Loucy (cell line): ENCODE measurements at regions not wholly inside any gene's neighbourhood (a gene's known extent, or its start where the extent isn't known, plus 50 kb on each side); places are given as distances from the start of the nearest gene placed in this dataset.

Experiments used
- H2AFZ ChIP-seq: fragments of 200-600 bp; sonication (generic); 2 replicates; pipeline ENCODE4 v1.6.0; 2016; ENCODE audit warnings: antibody characterized with exemption, mild to moderate bottlenecking, low read length, moderate library complexity
- H3F3A ChIP-seq: fragments of 200-600 bp; 2 replicates; pipeline ENCODE4 v1.6.0; 2016; ENCODE audit warnings: antibody characterized with exemption, low read depth, mild to moderate bottlenecking
- H3K27me3 ChIP-seq: fragments of 200-600 bp; sonication (generic); 2 replicates; pipeline ENCODE4 v1.6.1; 2014; ENCODE audit warnings: low read length, mild to moderate bottlenecking; ENCODE audit not compliant: insufficient read depth, poor library complexity, severe bottlenecking
- H3K36me3 ChIP-seq: fragments of 200-600 bp; sonication (generic); 2 replicates; pipeline ENCODE4 v1.6.1; 2016; ENCODE audit warnings: low read length; ENCODE audit not compliant: insufficient read depth
- H3K4me1 ChIP-seq: fragments of 200-600 bp; sonication (generic); 2 replicates; pipeline ENCODE4 v1.5.1; 2014; ENCODE audit warnings: low read length, mild to moderate bottlenecking; ENCODE audit not compliant: insufficient read depth, poor library complexity, severe bottlenecking
- H3K4me2 ChIP-seq: fragments of 200-600 bp; sonication (generic); 2 replicates; pipeline ENCODE4 v1.6.0; 2014; ENCODE audit warnings: antibody characterized with exemption, low read length, low read depth, mild to moderate bottlenecking; ENCODE audit not compliant: poor library complexity, severe bottlenecking
- H3K4me3 ChIP-seq: fragments of 200-600 bp; sonication (generic); 2 replicates; pipeline ENCODE4 v1.5.1; 2014; ENCODE audit warnings: low read length, mild to moderate bottlenecking, mixed read lengths; ENCODE audit not compliant: poor library complexity, severe bottlenecking
- H3K79me2 ChIP-seq: fragments of 200-600 bp; sonication (generic); 2 replicates; pipeline ENCODE4 v1.6.1; 2014; ENCODE audit warnings: low read length; ENCODE audit not compliant: insufficient read depth
- H3K9ac ChIP-seq: fragments of 200-600 bp; sonication (generic); 2 replicates; pipeline ENCODE4 v1.6.0; 2014; ENCODE audit warnings: mild to moderate bottlenecking, low read depth, low read length, moderate library complexity; ENCODE audit not compliant: poor library complexity, severe bottlenecking
- H3K9me2 ChIP-seq: fragments of 200-600 bp; sonication (generic); replicated peaks from 2 replicates; pipeline ENCODE4 v1.6.1; 2016; ENCODE audit warnings: low read depth, low read length, mixed read lengths
- H3K9me3 ChIP-seq: fragments of 200-600 bp; sonication (generic); 2 replicates; pipeline ENCODE4 v1.6.1; 2014; ENCODE audit warnings: mild to moderate bottlenecking, antibody characterized with exemption, low read length, low read depth; ENCODE audit not compliant: insufficient read depth
- H4K20me1 ChIP-seq: fragments of 200-600 bp; sonication (generic); 2 replicates; pipeline ENCODE4 v1.6.0; 2014; ENCODE audit warnings: antibody characterized with exemption, low read length, mild to moderate bottlenecking; ENCODE audit not compliant: insufficient read depth, poor library complexity, severe bottlenecking
- EZH2phosphoT487 ChIP-seq: fragments of 200-600 bp; IDR thresholded peaks from 2 replicates; pipeline ENCODE4 v1.6.1; 2018; ENCODE audit warnings: antibody characterized with exemption, mild to moderate bottlenecking, moderate library complexity, borderline replicate concordance
- TF ChIP-seq, protein P1 (sequence below): fragments of 200-600 bp; sonication (generic); conservative IDR thresholded peaks from 2 replicates; pipeline ENCODE4 v1.5.1; 2014; ENCODE audit warnings: mild to moderate bottlenecking, antibody characterized with exemption, low read length

DNA sequence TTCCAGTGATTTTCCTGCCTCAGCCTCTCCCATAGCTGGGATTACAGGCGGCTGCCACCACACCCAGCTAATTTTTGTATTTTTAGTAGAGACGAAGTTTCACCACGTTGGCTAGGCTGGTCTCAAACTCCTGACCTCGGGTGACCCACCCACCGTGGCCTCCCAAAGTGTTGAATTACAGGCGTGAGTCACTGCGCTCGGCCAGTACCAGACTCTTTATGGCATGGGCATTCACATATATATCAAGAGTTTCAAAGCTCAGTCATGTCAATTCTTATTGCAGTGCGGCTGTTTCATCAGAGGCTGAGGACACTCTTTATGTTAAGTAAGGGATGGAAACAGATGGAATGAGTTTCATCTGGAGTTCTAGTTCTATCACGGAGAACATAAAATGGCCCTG, 315.2 kb upstream of the CDH6 start:
- Histone ChIP-seq H3K4me3 (no peak overlapping the region), H3K9me2 (no peaks in the 10 kb centered on the region), H4K20me1 (no peaks in the 10 kb centered on the region), H3K79me2 (no peaks in the 10 kb centered on the region), H3K4me2 (no peak overlapping the region), H3F3A (no peaks in the 10 kb centered on the region), H3K9ac (no peak overlapping the region), H3K9me3 (no peaks in the 10 kb centered on the region), H2AFZ (no peak overlapping the region), H3K4me1 (no peaks in the 10 kb centered on the region), H3K27me3 (no peaks in the 10 kb centered on the region), H3K36me3 (no peaks in the 10 kb centered on the region)
- TF ChIP-seq EZH2phosphoT487 = no peak

DNA sequence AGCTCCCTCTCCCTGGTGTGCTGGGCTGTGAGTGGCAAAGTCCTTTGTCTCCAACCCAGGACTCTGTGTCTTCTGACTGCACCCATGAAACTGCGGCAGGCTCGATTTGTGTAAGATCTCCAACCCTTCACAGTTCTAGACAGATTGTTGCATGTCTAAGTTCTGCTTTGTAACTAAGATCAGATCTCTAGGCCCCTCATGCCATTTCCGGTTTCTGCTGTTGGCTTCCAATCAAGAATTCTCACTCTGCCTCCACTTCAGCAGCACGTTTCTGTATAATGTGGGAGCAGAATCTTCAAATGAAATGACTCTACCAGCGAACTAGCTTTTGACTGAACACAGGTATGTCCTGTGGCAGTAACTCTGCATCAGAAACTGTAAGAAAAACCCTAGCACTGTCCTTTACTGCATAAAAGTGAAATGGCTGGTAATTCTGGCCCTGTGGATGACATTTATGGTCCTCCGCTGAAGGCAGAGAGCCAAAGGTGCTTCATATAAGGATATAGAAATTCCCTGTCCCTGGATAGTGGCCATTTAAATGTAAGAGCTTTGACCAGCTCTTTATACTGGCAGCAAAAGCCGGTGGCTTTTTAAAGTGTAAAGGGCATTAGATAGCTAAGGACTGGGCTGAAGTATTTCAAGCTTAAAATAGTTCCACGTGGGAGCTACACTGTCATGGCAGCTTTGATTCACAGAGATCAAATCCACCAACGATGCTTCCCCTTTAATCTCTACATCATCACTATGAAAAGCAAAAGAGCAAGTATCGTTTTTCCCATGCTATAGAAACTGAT, 319.0 kb upstream of the CDH6 start:
- TF ChIP-seq, protein P1, sequence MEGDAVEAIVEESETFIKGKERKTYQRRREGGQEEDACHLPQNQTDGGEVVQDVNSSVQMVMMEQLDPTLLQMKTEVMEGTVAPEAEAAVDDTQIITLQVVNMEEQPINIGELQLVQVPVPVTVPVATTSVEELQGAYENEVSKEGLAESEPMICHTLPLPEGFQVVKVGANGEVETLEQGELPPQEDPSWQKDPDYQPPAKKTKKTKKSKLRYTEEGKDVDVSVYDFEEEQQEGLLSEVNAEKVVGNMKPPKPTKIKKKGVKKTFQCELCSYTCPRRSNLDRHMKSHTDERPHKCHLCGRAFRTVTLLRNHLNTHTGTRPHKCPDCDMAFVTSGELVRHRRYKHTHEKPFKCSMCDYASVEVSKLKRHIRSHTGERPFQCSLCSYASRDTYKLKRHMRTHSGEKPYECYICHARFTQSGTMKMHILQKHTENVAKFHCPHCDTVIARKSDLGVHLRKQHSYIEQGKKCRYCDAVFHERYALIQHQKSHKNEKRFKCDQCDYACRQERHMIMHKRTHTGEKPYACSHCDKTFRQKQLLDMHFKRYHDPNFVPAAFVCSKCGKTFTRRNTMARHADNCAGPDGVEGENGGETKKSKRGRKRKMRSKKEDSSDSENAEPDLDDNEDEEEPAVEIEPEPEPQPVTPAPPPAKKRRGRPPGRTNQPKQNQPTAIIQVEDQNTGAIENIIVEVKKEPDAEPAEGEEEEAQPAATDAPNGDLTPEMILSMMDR = no peak
- no peak for TF ChIP-seq EZH2phosphoT487

DNA sequence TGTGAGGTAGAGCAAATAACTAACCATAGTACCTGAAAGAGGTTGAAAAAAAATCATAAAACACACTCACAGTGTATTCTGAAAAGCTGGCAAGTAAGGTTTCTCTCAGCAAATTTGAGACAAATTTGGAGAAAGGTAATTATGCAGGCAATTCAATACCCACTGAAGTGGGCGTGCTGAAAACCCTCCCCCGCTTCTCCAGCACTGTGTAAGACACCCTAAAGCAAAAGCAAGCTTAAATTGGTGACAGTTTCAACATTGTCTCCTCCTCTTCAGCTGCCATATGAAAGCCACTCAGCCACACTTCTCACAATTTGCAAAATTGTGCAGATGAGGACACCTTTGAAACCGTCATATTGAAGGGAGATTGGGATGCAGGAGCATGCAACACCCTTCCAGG, 322.3 kb upstream of the CDH6 start:
- Histone ChIP-seq H3K4me2 (no peak overlapping the region), H4K20me1 (no peaks in the 10 kb centered on the region), H3K27me3 (no peaks in the 10 kb centered on the region), H3F3A (no peaks in the 10 kb centered on the region), H3K36me3 (no peaks in the 10 kb centered on the region), H3K79me2 (no peaks in the 10 kb centered on the region), H3K9ac (no peak overlapping the region), H3K9me3 (no peaks in the 10 kb centered on the region), H2AFZ (0 out of 2 replicates have a peak overlapping the region, but pooled peaks have one; percentile 2), H3K4me3 (no peak overlapping the region), H3K9me2 (no peaks in the 10 kb centered on the region), H3K4me1 (no peaks in the 10 kb centered on the region)
- no peak for TF ChIP-seq EZH2phosphoT487
- TF ChIP-seq, protein P1 = no peak

More for the DNA sequence above, 319.0 kb upstream of the CDH6 start:
- Histone ChIP-seq H3K4me2 (no peak overlapping the region), H3K9me3 (no peaks in the 10 kb centered on the region), H3K36me3 (no peaks in the 10 kb centered on the region), H3F3A (no peaks in the 10 kb centered on the region), H3K4me3 (no peak overlapping the region), H3K9ac (no peak overlapping the region), H4K20me1 (no peaks in the 10 kb centered on the region), H3K4me1 (no peaks in the 10 kb centered on the region), H3K79me2 (no peaks in the 10 kb centered on the region), H2AFZ (no peak overlapping the region), H3K27me3 (no peaks in the 10 kb centered on the region), H3K9me2 (no peaks in the 10 kb centered on the region)

DNA sequence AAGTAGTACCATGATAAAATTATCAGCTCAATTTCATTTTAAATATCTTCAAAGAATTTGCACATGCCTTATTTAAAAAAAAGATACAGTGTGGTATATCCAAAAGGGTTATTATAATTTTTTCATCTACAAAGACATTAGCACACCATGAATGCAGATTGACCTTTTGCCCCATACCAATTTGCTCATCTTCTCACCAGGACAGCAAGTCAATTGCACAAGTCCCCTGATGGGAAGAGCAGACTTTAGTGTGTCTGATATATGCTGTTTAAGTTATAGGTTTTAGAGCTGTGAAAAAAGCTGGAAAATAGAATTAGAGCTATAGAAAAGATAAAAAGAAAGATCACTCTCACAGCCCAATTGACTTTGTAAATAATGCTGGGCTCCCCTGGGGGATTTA, 325.8 kb upstream of the CDH6 start:
- no peaks in the 10 kb centered on the region for H3K9me2 ChIP-seq
- no peak overlapping the region for H3K4me3 ChIP-seq
- H3K79me2 ChIP-seq = no peaks in the 10 kb centered on the region
- no peaks in the 10 kb centered on the region for H4K20me1 ChIP-seq
- H3K9ac ChIP-seq = no peak overlapping the region
- H3K4me2 ChIP-seq = no peak overlapping the region
- H3K9me3 ChIP-seq = no peaks in the 10 kb centered on the region
- H2AFZ ChIP-seq = no peak overlapping the region
- H3K4me1 ChIP-seq = no peaks in the 10 kb centered on the region
- H3F3A ChIP-seq = no peaks in the 10 kb centered on the region
- TF ChIP-seq, protein P1 = no peak
- TF ChIP-seq EZH2phosphoT487 = no peak
- H3K36me3 ChIP-seq = no peaks in the 10 kb centered on the region
- H3K27me3 ChIP-seq = no peaks in the 10 kb centered on the region
